Suppressor macrophage treated with lipopolysaccharide for 4 hours (primary cell): ENCODE measurements at regions not wholly inside any gene's neighbourhood (a gene's known extent, or its start where the extent isn't known, plus 50 kb on each side); places are given as distances from the start of the nearest gene placed in this dataset.
"Not testable (repeated sequence)": the region's sequence is repeated elsewhere in the genome, so short reads cannot be mapped to it uniquely, and the experiment has no call there.

Source experiments
- DNase-seq: peaks from one replicate; pipeline ENCODE4 v3.0.0-alpha.2; 2020

DNA sequence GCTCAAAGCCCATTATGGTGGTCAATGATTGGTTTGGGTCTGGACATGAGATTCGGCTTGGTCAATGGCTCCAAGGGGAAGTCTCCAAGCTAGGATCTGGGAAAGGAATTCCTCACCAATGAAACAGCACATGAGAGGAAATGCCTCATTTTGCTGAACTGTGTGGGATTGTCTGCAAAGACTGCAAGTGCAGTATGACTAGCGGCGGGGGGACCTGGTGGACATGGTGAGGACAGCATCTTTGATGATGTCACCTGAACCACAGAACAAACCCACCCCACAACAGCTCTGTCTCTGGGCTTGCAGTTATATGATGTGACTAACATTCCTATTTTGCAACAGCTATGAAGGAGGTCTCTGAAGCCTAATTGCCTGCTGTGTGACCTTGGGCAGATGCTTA lies 50.6 kb upstream of the NKD1 start:
- no peak for DNase-seq

DNA sequence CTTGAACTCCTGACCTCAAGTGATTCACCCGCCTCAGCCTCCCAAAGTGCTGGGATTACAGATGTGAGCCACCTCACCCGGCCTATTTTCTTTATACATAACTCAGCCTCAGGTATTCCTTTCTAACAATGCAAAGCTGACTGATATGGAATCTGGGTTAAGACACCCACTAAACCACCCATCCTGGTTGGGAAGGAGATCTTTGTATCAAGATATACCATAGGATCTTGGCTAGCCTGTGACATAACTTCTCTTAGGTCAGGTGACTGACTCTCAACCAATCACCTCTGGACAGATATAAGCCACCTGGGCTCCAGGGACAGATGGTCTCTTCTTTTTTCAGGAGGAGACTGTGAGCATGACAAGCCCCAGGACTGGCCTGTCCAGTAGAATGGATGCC lies 51.2 kb upstream of the NKD1 start:
- no peak for DNase-seq

DNA sequence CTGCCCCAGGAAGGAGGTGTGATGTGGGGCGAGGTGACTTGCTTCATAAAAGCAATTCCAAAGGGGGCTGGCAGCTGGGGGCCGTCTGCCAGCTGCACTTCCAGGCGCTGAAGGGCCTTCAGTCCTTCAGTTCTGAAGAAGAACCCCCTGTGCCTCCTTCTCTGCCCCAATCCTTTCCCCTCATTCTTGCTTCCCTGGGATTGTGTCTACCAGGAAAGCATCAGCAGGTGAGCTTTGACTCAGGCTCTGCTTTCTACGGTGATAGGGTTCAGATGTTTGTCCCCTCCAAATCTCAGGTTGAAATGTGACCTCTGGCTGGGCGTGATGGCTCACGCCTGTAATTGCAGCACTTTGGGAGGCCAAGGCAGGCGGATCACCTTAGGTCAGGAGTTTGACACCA lies 52.5 kb upstream of the NKD1 start:
- no peak for DNase-seq

DNA sequence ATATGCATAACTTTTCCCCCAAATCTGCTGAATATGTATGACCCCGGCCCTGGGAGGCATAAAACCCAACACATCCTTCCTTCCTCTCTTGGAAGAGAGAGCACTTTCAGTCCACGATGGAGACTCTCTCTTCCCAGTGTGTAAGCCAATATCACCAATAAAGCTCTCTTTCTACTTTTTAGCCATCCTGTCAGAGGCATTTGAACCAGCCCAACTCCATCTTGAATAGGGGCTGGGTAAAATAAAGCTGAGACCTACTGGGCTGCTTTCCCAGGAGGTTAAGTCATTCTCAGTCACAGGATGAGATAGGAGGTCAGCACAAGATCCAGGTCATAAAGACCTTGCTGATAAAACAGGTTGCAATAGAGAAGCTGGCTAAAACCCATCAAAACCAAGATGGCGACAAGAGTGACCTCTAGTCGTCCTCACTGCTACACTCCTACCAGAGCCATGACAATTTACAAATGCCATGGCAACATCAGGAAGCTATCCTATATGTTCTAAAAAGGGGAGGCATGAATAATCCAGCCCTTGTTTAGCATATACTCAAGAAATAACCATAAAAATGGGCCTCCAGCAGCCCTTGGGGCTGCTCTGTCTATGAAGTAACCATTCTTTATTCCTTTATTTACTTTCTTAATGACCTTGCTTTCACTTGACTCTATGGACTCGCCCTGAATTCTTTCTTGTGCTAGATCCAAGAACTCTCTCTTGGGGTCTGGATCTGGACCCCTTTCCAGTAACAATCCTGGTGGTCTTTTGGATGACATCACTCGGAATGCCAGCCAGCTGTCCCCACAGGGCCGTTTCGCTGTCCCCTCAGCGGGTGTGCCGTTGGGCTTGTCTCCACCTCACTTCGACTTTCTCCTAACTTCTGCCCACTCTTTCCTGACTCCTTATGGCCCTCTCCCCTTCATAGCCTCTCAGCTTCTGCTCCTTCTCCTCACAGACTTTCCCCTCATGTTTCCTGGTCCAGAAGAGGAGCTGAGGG lies 53.4 kb upstream of the NKD1 start:
- no peak for DNase-seq

DNA sequence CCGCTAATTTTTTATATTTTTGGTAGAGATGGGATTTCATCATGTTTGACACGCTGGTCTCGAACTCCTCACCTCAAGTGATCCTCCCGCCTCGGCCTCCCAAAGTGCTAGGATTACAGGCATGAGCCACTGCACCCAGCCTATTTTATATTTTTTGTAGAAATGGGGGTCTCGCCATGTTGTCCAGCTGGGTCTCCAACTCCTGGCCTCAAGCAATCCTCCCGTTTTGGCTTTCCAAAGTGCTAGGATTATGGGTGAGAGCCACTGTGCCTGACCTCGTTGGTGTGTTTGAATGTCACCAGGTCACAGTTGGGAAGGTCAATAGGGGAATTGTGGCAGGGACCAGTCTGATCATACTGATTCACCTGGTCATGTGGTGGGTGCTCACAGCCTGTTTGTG lies 56.7 kb upstream of the NKD1 start:
- no peak for DNase-seq

GRCh38 chr16:50490828-50491227 lies 57.4 kb upstream of the NKD1 start:
- no peak for DNase-seq

- no peak for DNase-seq
Observed at GRCh38 chr16:50489182-50489581, 59.0 kb upstream of the NKD1 start.

DNA sequence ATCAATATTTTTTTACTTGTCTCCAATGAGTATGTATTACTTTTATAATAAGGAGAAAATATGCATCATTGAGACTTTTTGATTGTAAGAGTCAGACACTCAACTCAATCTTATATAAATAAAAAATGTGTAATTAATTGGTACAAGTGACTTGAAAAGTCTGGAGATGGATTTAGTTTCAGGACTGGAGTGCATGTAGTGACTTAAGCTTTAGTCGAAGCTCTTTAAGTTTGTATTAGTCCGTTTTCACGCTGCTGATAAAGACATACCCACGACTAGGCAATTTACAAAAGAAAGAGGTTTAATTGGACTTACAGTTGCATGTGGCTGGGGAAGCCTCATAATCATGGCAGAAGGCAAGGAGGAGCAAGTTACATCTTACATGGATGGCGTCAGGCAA lies 60.7 kb upstream of the NKD1 start:
- no peak for DNase-seq

DNA sequence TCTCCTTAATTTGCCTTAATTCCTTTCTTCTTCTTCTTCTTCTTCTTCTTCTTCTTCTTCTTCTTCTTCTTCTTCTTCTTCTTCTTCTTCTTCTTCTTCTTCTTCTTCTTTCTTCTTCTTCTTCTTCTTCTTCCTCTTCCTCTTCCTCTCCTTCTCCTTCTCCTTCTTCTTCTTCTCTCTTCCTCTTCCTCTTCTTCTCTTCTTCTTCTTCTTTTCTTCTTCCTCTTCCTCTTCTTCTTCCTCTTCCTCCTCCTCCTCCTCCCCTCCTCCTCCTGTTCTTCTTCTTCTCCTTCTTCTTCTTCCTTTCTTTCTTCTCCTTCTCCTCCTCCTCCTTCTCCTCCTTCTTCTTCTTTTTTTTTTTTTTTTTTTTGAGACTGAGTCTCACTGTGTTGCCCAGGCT lies 62.0 kb upstream of the NKD1 start:
- DNase-seq: not testable (repeated sequence)

- DNase-seq: no peak
Observed at GRCh38 chr16:50485232-50485631, 63.0 kb upstream of the NKD1 start.

- no peak for DNase-seq
Observed at GRCh38 chr16:50482271-50482670, 65.9 kb upstream of the NKD1 start.

- no peak for DNase-seq
Observed at GRCh38 chr16:50480206-50480605, 68.0 kb upstream of the NKD1 start.

DNA sequence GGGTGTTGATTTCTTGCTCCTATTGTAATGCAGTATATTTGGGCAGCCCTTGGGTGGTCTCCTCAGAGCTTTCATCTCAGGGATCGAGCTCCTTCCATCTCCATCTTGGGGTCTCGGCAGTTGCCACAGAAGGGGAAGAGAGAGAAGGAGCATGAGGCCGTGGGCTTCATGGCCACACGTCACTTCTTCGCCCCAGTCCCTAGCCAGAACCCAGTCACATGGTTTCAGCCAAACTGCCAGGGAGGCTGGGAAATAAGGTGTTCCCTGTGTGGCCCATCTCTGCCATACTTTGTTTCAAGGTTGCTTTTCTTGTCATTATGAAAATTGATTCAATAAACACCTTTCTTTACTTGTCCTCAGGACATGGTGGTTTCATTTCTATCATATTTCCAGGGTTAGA lies 68.4 kb upstream of the NKD1 start:
- DNase-seq: no peak

DNA sequence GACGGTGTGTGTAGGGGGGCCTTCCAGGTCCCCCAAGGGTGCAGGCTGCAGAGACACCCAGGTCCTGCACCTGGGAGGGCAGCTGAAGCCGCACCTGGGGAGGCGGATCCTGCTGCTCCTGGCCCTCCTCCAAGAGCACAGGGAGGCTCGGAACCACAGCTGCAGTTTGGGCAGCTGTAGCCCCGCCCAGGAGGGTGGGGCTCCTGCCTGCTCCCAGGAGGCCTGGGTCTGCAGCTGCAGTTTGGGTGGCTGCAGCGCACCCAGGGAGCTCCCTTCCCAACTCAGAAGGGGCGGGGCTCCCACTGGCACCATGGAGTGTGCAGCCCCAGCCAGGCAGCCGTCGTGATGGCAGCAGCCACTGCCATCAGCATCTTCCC lies 69.4 kb upstream of the NKD1 start:
- DNase-seq: no peak

DNA sequence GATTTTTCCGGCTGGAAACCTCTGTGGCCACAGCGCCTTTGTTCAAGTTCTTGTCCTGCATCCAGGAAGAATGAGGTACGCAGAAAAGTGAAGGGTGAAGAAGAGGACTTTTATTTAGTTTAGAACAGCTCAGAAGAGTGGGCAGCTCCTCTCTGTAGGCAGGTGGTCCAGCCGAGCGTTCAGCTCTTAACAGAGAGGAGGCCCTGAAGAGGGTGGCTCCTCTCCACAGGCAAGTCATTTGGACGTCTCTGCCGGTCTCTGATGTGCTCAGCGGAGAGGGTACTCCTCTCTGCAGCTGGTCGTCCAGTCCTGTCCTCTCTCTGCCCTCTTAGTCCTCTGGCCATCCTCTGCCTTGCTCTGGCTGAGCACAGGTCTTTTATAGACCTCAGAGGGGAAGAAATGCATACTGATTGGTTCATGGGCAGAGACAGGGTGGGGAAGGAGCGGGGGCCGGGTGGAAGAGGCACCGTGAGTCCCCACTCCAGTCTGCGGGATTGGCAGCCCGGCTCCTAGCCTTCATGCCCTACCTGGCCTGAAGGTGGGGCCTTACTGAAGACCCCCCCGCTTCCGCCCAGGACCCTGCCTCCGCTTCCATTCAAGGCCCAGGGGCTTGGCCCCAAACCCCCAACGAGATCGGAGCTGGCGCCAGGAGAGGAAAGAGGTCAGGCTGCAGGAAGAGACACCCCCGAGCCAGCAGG lies 70.0 kb upstream of the NKD1 start:
- no peak for DNase-seq

GRCh38 chr16:50476486-50477255 lies 71.5 kb upstream of the NKD1 start:
- no peak for DNase-seq

- no peak for DNase-seq
Observed at GRCh38 chr16:50475170-50475569, 73.0 kb upstream of the NKD1 start.

- no peak for DNase-seq
Observed at GRCh38 chr16:50474138-50474537, 74.1 kb upstream of the NKD1 start.

DNA sequence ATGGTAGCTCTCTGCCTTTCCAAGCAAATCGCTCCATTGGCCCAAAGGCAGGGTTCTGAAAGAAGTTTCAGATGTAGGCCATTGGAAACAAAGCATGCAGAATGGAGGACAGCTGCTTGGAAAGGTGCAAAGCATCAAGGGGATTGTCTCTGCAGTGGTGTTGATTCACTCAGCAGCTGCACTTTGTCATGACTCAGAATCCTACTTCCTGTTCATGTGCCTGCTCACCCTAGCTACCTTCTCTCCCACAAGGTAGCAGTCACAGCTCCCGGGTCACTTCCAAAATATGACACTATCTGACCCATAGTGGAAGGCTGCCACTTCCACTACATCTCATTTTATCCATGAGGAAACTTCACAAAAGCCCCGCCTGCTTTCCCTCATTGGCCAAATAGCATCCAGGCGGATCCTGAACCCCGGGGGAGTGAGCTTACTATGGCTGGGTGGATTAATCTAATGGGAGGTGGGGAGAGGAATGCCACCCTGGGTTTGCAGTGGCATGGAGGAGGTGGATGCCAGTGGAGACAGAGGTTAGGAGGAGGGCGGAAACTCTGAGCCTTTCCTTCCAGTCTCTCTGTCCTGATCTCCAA lies 74.7 kb upstream of the NKD1 start:
- no peak for DNase-seq

DNA sequence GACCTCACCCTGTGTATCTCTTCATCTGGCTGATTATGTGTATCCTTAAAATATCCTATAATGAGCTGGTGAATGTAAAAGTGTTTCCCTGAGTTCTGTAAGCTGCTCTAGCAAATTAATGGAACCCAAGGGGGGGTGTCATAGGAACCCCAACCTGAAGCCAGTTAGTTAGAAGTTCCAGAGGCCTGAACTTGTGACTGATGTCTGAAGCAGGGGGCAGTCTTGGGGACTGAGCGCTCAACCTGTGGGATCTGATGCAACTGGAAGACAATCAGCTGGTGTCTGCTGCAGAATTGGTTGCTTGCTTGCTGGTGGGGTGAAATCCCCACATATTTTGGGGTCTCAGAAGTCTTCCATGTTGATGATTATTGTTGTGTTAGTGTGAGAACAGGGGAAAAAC lies 75.7 kb upstream of the NKD1 start:
- DNase-seq: no peak

DNA sequence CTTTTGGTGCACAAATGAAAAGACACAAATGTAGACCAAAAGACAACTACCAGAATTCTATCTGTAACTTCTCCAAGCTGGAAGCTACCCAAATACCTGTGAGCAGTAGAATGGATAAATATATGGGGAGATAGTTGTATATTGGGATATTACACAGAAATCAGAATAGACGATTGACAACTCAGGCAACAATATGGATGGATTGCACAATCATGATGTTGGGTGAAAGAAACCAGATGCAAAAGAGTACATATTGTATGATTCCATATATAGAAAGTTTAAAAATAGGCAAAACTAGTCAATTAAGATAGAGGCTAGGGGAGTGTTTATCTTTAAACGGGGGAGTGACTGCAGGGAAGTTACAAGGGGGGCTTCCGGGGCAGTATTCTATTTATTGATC lies 77.5 kb upstream of the NKD1 start:
- DNase-seq: no peak

DNA sequence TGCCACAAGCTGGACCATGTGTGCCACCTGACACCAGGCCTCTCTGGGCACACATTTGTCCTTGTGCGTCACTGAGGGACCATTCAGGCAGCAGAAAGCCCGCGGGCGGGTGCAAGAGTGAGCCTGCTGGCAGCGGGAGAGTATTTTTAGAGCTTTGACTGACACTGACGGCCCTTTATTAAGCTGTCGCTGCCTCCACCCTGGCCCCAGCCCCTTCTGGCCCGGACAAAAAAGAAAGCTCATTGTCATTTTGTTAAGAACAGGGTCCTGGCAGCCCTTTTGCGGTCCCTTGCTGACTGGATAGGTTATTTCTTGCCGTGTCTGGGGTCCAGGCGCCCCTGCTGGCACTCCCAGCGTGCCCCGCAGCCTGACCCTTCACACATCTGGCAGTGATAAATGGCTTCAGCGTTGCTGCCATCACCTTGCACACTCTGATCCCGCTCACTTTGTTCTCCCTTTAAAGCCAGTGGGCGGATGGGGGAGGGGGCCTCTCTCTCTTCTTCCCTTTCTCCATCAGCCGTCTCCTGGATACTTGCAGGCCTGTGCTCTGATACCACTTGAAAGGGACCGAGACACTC lies 78.4 kb upstream of the NKD1 start:
- no peak for DNase-seq
